GM21825 (cell line): ENCODE measurements at regions not wholly inside any gene's neighbourhood (a gene's known extent, or its start where the extent isn't known, plus 50 kb on each side); places are given as distances from the start of the nearest gene placed in this dataset.
A peak's percentile ranks its signal among the peaks of the same experiment; 100 is the strongest.

ENCODE experiments used
- ATAC-seq: cut with Tn5 transposase; IDR thresholded peaks from one replicate; pipeline ENCODE4 v1.9.1; 2021; ENCODE audit warnings: mild to moderate bottlenecking, moderate library complexity; ENCODE audit not compliant: unreplicated experiment

- no peak for ATAC-seq
Observed at GRCh38 chr1:94734963-94735901, 84.9 kb upstream of the SLC44A3 start.

GRCh38 chr1:94731891-94732290 is 88.3 kb upstream of the SLC44A3 start:
- ATAC-seq: no peak

- ATAC-seq: no peak
Observed at GRCh38 chr1:94730450-94730849, 89.7 kb upstream of the SLC44A3 start.

- no peak for ATAC-seq
Observed at GRCh38 chr1:94729267-94729666, 90.9 kb upstream of the SLC44A3 start.

GRCh38 chr1:94727846-94728715 is 92.1 kb upstream of the SLC44A3 start:
- ATAC-seq: no peak

GRCh38 chr1:94726981-94727685 is 93.0 kb upstream of the SLC44A3 start:
- no peak for ATAC-seq

- ATAC-seq: no peak
Observed at GRCh38 chr1:94725566-94725965, 94.6 kb upstream of the SLC44A3 start.

GRCh38 chr1:94723894-94724293 is 96.3 kb upstream of the SLC44A3 start:
- no peak for ATAC-seq

- no peak for ATAC-seq
Observed at GRCh38 chr1:94723463-94723862, 96.7 kb upstream of the SLC44A3 start.

- ATAC-seq: no peak
Observed at GRCh38 chr1:94722181-94722580, 98.0 kb upstream of the SLC44A3 start.

GRCh38 chr1:94721240-94721639 is 98.9 kb upstream of the SLC44A3 start:
- peak; percentile 47 for ATAC-seq

- ATAC-seq: peak; percentile 99
Observed at GRCh38 chr1:94719926-94720793, 100.0 kb upstream of the SLC44A3 start.

GRCh38 chr1:94716965-94717364 is 103.2 kb upstream of the SLC44A3 start:
- ATAC-seq: no peak

- ATAC-seq: no peak
Observed at GRCh38 chr1:94715321-94715720, 104.8 kb upstream of the SLC44A3 start.

GRCh38 chr1:94714552-94714951 is 105.6 kb upstream of the SLC44A3 start:
- ATAC-seq: no peak

GRCh38 chr1:94714152-94714551 is 106.0 kb upstream of the SLC44A3 start:
- ATAC-seq: no peak

- ATAC-seq: peak; percentile 85
Observed at GRCh38 chr1:94713472-94714141, 106.5 kb upstream of the SLC44A3 start.

GRCh38 chr1:94709891-94710581 is 110.1 kb upstream of the SLC44A3 start:
- no peak for ATAC-seq

GRCh38 chr1:94708811-94709210 is 111.3 kb upstream of the SLC44A3 start:
- ATAC-seq: no peak
